GM18907 (cell line): ENCODE measurements at regions not wholly inside any gene's neighbourhood (a gene's known extent, or its start where the extent isn't known, plus 50 kb on each side); places are given as distances from the start of the nearest gene placed in this dataset.
"Not testable (repeated sequence)": the region's sequence is repeated elsewhere in the genome, so short reads cannot be mapped to it uniquely, and the experiment has no call there.

ENCODE experiments used
- ATAC-seq: cut with Tn5 transposase; IDR thresholded peaks from one replicate; pipeline ENCODE4 v1.9.1; 2021; ENCODE audit warnings: mild to moderate bottlenecking, moderate library complexity; ENCODE audit not compliant: unreplicated experiment

- ATAC-seq = no peak
Measured at GRCh38 chr5:12095808-12096281, 191.6 kb upstream of the CTNND2 start.

GRCh38 chr5:12093586-12093985, 189.3 kb upstream of the CTNND2 start:
- no peak for ATAC-seq

- no peak for ATAC-seq
Measured at GRCh38 chr5:12080761-12081160, 176.5 kb upstream of the CTNND2 start.

DNA sequence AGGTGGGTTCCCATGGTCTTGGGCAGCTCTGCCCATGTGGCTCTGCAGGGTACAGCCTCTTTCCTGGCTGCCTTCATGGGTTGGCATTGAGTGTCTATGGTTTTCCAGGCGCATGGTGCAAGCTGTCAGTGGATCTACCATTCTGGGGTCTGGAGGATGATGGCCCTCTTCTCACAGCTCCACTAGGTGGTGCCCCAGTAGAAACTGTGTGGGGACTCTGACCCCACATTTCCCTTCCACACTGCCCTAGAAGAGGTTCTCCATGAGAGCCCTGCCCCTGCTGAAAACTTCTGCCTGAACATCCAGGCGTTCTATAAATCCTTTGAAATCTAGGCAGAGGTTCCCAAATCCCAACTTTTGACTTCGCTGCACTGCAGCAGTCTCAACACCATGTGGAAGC, 174.0 kb upstream of the CTNND2 start:
- not testable (repeated sequence) for ATAC-seq

GRCh38 chr5:12073426-12073825, 169.2 kb upstream of the CTNND2 start:
- no peak for ATAC-seq

DNA sequence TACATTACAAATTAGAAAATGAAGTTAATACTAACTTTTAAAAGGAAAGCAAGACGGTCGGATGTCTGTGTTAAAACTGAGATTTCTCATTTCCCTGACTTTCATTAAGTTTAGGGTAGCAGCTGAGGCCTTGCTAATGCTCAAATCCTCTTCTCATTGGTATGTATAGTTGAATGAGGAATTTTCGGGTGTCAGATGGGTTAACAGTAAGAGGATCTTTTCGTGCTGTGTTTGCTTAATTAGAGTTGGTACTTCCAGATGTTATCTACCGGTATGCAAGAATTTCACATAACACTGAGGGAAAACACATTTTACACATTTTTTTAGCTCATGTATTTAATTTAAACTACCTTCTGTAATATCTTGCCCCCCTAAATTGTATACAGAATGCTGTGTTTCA, 168.2 kb upstream of the CTNND2 start:
- ATAC-seq = no peak

GRCh38 chr5:12071455-12071854, 167.2 kb upstream of the CTNND2 start:
- no peak for ATAC-seq

- peak; percentile 66 for ATAC-seq
Measured at GRCh38 chr5:12023614-12024241, 119.5 kb upstream of the CTNND2 start.

DNA sequence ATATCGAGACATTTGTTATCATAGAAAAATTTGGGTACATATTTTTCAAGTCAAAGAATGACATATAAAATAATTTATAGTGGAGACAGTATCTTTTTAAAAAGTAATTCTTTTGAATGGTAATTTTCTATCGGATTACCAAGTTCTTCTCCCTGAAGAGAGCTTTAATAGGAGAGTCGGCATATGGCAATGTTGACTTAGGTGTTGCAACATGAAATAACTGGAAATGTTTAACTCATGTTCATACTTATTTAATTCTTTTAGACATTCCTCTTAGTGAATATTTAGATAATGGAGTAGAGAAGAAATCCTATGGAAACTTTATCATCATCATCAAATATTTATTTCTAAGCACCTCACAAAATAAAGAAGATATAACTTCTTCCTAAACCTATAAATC, 118.2 kb upstream of the CTNND2 start:
- no peak for ATAC-seq

- no peak for ATAC-seq
Measured at GRCh38 chr5:12019306-12019705, 115.1 kb upstream of the CTNND2 start.

- ATAC-seq = no peak
Measured at GRCh38 chr5:12017007-12017406, 112.8 kb upstream of the CTNND2 start.

DNA sequence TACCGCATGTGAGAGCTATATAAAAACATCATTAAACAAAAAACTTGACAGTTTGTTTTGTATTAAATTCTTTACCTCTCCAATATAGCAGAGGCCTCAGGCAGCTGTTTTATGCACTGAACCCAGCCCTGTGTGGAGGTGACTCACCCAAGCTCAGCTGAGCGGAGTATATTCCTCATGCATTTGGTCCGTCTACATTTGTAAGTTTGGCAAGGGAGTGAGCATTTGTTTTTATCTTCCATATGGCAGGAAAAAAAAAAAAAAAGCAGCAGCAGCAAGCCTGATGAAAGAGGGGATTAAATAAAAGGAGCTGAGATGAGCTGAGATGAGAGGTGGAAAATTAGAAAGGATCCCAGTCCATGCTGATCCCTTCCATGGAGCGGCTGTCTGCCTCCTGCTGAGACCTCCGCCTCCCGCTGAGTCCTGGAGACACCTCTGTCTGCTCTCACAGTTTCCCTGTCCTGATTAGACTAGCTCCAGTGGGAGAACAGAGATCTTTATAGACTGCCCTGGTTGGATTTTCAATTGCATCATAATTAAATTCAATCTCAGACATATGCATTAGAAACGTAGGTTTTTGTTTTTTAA, 112.0 kb upstream of the CTNND2 start:
- ATAC-seq = no peak

GRCh38 chr5:12013351-12013750, 109.1 kb upstream of the CTNND2 start:
- ATAC-seq = no peak

GRCh38 chr5:12003680-12004079, 99.4 kb upstream of the CTNND2 start:
- ATAC-seq = no peak

- ATAC-seq = no peak
Measured at GRCh38 chr5:11998397-11998796, 94.2 kb upstream of the CTNND2 start.

DNA sequence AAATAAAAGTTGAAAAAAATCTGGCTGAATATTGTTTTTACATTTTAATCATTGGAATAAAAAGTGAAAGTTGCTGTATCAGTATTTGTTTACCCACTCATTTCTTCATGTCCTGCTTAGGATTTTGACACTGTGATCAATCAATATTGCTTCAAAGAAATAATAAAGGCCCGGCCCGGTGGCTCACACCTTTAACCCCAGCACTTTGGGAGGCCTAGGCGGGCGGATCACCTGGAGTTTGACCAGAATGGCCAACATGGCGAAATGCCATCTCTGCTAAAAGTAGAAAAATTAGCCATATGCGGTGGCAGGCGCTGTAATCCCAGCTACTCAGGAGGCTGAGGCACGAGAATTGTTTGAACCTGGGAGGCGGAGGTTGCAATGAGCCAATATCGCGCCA, 93.7 kb upstream of the CTNND2 start:
- no peak for ATAC-seq

DNA sequence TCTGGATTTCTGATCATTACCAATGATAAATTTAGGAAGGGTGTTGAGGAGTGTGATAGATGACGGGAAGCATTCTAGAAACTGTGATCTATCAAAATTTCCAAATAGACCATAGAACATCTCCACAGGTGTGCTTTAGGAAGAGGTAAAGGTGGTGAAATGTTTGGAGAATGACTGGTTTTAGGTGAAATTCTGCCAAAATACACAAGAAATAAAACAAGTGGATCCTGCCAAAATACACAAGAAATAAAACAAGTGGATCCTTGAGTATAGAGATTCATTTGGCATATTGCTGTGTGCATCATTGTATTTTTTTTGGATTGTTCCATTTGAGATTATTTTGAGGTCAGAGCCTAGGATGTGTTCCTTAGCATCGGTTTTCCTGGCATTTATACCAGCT, 88.3 kb upstream of the CTNND2 start:
- no peak for ATAC-seq

DNA sequence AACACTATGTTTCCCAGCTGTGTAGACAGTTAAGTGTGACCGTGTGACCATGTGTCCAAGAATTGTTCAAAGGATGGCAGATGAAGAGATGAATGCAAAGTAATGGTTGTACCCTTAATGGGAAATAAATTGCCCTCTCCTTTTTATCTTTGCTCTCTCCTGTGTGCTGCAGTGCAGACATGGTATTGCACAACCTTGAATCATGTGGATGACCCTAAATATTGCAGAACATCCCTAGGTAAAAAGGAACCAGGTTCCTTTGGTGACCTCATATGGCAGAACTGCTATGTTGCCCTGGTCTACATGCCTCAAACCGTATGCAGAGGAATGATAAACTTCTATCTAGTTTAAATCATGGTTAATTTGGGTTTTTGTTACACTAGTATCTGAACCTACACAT, 81.7 kb upstream of the CTNND2 start:
- no peak for ATAC-seq

- no peak for ATAC-seq
Measured at GRCh38 chr5:11984196-11984595, 80.0 kb upstream of the CTNND2 start.

DNA sequence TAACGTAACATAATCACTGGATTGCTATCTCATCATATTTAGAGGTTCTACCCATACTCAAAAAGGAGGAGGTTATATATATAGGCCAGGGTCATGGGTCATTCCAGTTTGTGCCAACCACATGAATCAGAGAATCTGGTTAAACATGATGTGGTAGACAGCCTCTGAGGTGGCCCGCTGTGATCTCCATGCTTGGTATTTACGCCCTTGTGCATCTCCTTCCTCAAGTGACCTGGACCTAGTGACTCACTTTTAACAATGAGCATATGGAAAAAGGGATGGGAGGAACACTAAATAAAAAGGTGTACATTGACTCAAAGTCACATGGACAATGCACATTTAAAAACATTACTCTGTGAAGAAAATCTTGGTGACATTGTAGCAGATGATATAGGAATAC, 77.7 kb upstream of the CTNND2 start:
- no peak for ATAC-seq

DNA sequence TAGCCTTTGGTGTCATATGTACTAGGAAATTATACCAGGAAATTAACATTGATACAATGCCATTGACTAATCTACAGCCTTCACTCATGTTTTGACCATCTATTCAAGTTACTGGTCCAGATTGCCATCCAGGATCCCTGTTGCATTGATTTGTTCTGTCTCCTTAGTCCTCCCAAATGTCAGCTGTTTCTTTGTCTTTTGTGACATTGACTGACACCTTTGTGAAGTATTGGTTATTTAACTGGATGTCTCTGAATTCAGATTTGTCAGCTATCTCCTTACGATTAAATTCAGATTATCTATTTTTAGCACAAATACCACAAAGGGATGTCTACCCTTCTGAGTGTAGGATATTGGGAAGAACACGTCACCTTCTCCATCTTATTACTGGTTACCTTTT, 73.7 kb upstream of the CTNND2 start:
- no peak for ATAC-seq

DNA sequence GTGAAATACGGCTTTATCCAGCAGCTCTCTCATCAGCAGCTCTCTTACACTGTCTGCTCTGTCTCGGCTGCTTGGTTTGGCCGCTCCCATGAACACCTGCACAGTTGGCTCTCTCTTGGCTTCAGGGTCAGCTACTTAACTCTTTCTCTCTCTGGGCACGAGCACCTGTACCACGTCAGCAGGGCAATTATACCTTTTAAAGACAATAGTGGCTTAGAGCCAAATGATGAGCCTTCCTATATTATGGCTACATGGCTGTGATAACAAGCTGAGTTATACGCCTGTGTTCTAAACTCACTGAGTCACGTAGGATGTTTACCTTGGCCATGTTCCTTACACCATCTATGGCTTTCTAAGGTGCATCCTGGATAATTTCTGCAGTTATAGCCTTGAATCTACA, 69.2 kb upstream of the CTNND2 start:
- ATAC-seq = no peak

DNA sequence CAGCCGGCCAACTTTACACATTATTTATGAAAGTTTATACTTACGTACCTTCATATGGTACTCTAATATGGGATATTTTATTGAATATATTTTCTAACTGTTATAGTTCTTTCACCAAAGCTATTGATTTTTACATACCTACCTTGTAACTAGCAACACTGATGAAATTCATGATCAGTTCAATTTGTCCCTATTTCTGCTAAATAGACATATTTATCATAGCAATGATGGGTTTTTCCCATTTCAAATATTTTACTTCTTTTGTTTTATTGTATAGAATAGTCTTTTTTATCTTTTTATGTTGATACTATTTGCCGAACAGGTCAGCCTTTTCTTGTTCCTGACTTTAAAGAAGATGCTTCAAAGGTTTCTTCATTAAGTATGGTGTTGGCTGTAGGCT, 59.0 kb upstream of the CTNND2 start:
- ATAC-seq = no peak
